ENCODE measurements at regions not wholly inside any gene's neighbourhood (a gene's known extent, or its start where the extent isn't known, plus 50 kb on each side); places are given as distances from the start of the nearest gene placed in this dataset.

- Histone ChIP-seq H4K20me1 (ENCODE audit: control insufficient read depth, insufficient read depth, insufficient read length) (no peaks in the 10 kb centered on the region), H3K14ac (ENCODE audit: insufficient read depth, low read length) (no peak overlapping the region), H3K23ac (ENCODE audit: insufficient read length, low read depth, low read length) (no peak overlapping the region), H2BK20ac (ENCODE audit: low read depth, low read length, poor library complexity, severe bottlenecking) (no peak overlapping the region), H3K4me2 (ENCODE audit: insufficient read depth, insufficient read length, low read length) (no peak overlapping the region), H2BK15ac (ENCODE audit: low read depth, low read length) (no peak overlapping the region), H4K91ac (ENCODE audit: insufficient read length, low read depth, low read length) (no peak overlapping the region), H2BK120ac (ENCODE audit: low read depth, low read length, poor library complexity, severe bottlenecking) (no peak overlapping the region), H3K27me3 (ENCODE audit: insufficient read depth, low read length) (no peaks in the 10 kb centered on the region), H3K9me3 (ENCODE audit: control insufficient read depth, low read depth, low read length) (no peaks in the 10 kb centered on the region), H3K4me1 (ENCODE audit: insufficient read depth, low read length) (0 out of 2 replicates have a peak, but pooled peaks cover 2% of the 10 kb centered on the region), H3K23me2 (ENCODE audit: insufficient read length, low read depth, low read length, poor library complexity, severe bottlenecking) (no peaks in the 10 kb centered on the region), H2BK12ac (ENCODE audit: insufficient read length, low read depth, low read length) (no peak overlapping the region), H3K79me1 (ENCODE audit: insufficient read depth, low read depth, low read length, poor library complexity, severe bottlenecking) (peaks cover 5% of the 10 kb centered on the region), H2BK5ac (ENCODE audit: insufficient read length, low read length) (no peak overlapping the region), H3K27ac (ENCODE audit: insufficient read length, low read depth, low read length) (no peak overlapping the region), H3K56ac (ENCODE audit: insufficient read length, low read depth, low read length) (no peak overlapping the region), H3K9ac (ENCODE audit: extremely low read depth, insufficient read length, low read length) (no peak overlapping the region), H4K5ac (ENCODE audit: insufficient read length, low read depth, low read length) (no peak overlapping the region), H4K8ac (replicated peaks; ENCODE audit: insufficient read length, low read depth, low read length) (no peak overlapping the region), H2AFZ (ENCODE audit: low read length) (no peak overlapping the region), H3T11ph (ENCODE audit: low read length) (no peak overlapping the region), H3K18ac (ENCODE audit: insufficient read length, low read depth, low read length) (no peak overlapping the region), H3K79me2 (ENCODE audit: insufficient read depth, low read length) (peaks cover 54% of the 10 kb centered on the region; the same call in 1 of the 2 replicates), H3K4ac (ENCODE audit: low read depth, low read length) (no peak overlapping the region), H2AK5ac (ENCODE audit: insufficient read length, low read length) (no peak overlapping the region)
- Mint-ChIP-seq H3K27me3 (ENCODE audit: low read depth) (no peaks in the 10 kb centered on the region), H3K9me3 (peaks cover 26 to 31% of the 10 kb centered on the region in 2 experiments), H3K4me3 (no peak overlapping the region), H3K4me1 (peaks cover 28 to 34% of the 10 kb centered on the region in 2 experiments), H3K36me3 (ENCODE audit: insufficient read depth in 1 of 3, low read depth in 3 of 3) (peaks cover 20 to 35% (median 28%) of the 10 kb centered on the region in 3 experiments), H3K27ac (no peak overlapping the region; a peak in 1 of 7 replicates)
- peak; percentile 46; the same call in 2 of the 3 replicates for TF ChIP-seq CTCF (conservative IDR thresholded peaks at IDR 0.05)
- DNase-seq, result no peak
- no CpG with 5 or more reads among the region's 8 CpGs for WGBS (ENCODE audit: extremely low coverage, insufficient read length, low lambda C conversion rate)
Measured at GRCh38 chr3:72418856-72419255, 429.4 kb downstream of the SHQ1 start.

All from H9 (cell line).